ENCODE measurements at regions not wholly inside any gene's neighbourhood (a gene's known extent, or its start where the extent isn't known, plus 50 kb on each side); places are given as distances from the start of the nearest gene placed in this dataset.

DNA sequence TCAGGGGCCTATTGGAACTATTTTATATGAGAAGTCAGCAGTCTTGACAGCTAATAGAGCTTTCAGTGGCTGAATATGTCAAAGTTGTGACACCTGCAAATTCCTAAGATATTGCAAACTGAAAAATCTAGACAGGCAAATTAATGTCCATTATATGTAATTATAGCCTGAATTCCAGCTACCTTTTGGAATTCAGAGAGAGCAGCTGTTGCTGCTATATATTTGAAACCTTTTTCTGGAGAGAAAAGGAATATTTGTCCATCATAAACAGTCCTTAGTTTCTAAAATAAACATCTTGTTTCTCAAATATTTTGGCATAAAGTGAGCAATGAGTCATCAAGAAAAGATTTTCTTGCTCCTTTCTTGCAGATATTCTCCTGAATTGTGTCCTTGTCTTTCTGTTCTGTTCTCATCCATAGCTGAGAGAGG lies 408.9 kb upstream of the SEMA3D start:
- TF ChIP-seq EP300 (IDR thresholded peaks at IDR 0.05) (no peak), POLR2A (IDR thresholded peaks at IDR 0.05) (no peak), POLR2AphosphoS5 (IDR thresholded peaks at IDR 0.05) (no peak)
- TF ChIP-seq, protein P1, sequence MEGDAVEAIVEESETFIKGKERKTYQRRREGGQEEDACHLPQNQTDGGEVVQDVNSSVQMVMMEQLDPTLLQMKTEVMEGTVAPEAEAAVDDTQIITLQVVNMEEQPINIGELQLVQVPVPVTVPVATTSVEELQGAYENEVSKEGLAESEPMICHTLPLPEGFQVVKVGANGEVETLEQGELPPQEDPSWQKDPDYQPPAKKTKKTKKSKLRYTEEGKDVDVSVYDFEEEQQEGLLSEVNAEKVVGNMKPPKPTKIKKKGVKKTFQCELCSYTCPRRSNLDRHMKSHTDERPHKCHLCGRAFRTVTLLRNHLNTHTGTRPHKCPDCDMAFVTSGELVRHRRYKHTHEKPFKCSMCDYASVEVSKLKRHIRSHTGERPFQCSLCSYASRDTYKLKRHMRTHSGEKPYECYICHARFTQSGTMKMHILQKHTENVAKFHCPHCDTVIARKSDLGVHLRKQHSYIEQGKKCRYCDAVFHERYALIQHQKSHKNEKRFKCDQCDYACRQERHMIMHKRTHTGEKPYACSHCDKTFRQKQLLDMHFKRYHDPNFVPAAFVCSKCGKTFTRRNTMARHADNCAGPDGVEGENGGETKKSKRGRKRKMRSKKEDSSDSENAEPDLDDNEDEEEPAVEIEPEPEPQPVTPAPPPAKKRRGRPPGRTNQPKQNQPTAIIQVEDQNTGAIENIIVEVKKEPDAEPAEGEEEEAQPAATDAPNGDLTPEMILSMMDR (IDR thresholded peaks at IDR 0.05), result no peak
- no peak for DNase-seq (ENCODE audit: low spot score in 2 of 2)
- H3K36me3 ChIP-seq, result no peaks in the 10 kb centered on the region
- H3K4me1 ChIP-seq, result no peaks in the 10 kb centered on the region
- H3K27ac ChIP-seq, result no peak overlapping the region
- H3K9me3 ChIP-seq, result no peaks in the 10 kb centered on the region
- H3K4me3 ChIP-seq, result no peak overlapping the region
- H3K27me3 ChIP-seq, result no peaks in the 10 kb centered on the region

DNA sequence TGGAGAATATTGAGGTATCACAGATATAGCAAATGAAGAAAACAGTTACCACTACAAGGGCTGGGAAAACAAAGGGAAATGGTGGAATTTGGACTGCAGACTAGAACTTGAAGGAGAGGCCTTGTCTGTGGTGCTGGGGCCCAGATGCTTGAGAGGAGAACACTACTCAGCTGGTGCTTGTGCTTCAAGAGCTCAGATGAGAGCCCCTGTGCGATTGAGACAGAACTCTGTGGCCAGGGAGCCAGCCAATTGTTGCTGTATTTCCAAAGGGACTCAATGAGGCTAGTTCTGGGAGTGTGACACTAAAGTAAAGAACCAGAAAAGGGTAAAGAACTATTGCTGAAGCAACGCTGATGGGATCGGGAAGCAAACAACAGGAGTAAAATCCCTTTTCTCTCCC lies 406.5 kb upstream of the SEMA3D start:
- H3K36me3 ChIP-seq, result no peaks in the 10 kb centered on the region
- H3K9me3 ChIP-seq, result no peaks in the 10 kb centered on the region
- no peak overlapping the region for H3K27ac ChIP-seq
- H3K4me1 ChIP-seq, result no peaks in the 10 kb centered on the region
- no peak for DNase-seq (ENCODE audit: low spot score in 2 of 2)
- 87% methylated on average over 3 of the region's 3 CpGs for WGBS
- no peak overlapping the region for H3K4me3 ChIP-seq
- TF ChIP-seq POLR2A (IDR thresholded peaks at IDR 0.05), result no peak
- TF ChIP-seq, protein P1 (IDR thresholded peaks at IDR 0.05), result no peak
- no peak for TF ChIP-seq POLR2AphosphoS5 (IDR thresholded peaks at IDR 0.05)
- no peak for TF ChIP-seq EP300 (IDR thresholded peaks at IDR 0.05)
- H3K27me3 ChIP-seq, result no peaks in the 10 kb centered on the region

DNA sequence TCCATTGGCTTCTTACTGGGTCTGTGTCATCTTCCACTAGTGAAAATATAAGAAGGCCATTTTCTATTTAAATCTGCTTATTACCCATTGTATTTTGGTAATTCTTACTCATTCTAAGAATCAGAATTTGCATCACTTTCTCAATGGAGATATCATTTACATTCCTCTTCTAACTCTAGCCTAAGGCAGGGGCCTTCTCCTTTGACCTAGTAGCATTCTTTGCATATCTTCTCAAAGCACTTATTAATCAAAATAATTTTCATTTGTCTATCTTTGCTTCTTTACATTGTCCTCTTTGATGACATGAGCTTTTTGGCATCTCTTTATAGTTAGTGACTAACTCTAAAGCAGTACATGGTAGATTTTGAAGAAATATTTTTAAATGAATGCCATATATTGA lies 400.9 kb upstream of the SEMA3D start:
- Histone ChIP-seq H3K27me3 (no peaks in the 10 kb centered on the region), H3K36me3 (no peaks in the 10 kb centered on the region), H3K4me3 (no peak overlapping the region), H3K4me1 (no peaks in the 10 kb centered on the region), H3K27ac (no peak overlapping the region), H3K9me3 (no peaks in the 10 kb centered on the region)
- DNase-seq (ENCODE audit: low spot score in 2 of 2), result no peak
- no peak for TF ChIP-seq POLR2AphosphoS5 (IDR thresholded peaks at IDR 0.05)
- TF ChIP-seq, protein P1 (IDR thresholded peaks at IDR 0.05), result no peak
- TF ChIP-seq EP300 (IDR thresholded peaks at IDR 0.05), result no peak

DNA sequence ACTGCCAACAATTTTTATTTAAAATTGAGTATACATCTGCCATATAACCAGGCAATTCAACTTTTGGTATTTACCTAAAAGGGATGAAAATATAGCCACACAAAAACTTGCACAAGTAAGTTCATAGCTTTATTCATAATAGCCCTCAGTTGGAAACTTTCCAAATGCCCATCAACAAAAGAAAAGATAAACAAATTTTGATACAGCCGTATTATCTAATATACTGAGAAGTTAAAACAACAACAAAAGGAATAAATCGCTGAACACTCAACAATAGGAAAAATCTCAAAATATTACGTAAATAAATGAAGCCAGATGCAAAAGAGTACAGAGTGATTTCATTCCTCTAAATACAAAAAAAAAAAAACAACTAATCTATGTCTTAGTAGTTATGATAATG lies 399.2 kb upstream of the SEMA3D start:
- Histone ChIP-seq H3K27me3 (no peaks in the 10 kb centered on the region), H3K9me3 (no peaks in the 10 kb centered on the region), H3K27ac (no peak overlapping the region), H3K4me3 (no peak overlapping the region), H3K4me1 (no peaks in the 10 kb centered on the region), H3K36me3 (no peaks in the 10 kb centered on the region)
- TF ChIP-seq POLR2A (IDR thresholded peaks at IDR 0.05) (no peak), POLR2AphosphoS5 (IDR thresholded peaks at IDR 0.05) (no peak), EP300 (IDR thresholded peaks at IDR 0.05) (no peak)
- TF ChIP-seq, protein P1 (IDR thresholded peaks at IDR 0.05), result no peak
- 74% methylated on average over 3 of the region's 3 CpGs for WGBS
- DNase-seq (ENCODE audit: low spot score in 2 of 2), result no peak

DNA sequence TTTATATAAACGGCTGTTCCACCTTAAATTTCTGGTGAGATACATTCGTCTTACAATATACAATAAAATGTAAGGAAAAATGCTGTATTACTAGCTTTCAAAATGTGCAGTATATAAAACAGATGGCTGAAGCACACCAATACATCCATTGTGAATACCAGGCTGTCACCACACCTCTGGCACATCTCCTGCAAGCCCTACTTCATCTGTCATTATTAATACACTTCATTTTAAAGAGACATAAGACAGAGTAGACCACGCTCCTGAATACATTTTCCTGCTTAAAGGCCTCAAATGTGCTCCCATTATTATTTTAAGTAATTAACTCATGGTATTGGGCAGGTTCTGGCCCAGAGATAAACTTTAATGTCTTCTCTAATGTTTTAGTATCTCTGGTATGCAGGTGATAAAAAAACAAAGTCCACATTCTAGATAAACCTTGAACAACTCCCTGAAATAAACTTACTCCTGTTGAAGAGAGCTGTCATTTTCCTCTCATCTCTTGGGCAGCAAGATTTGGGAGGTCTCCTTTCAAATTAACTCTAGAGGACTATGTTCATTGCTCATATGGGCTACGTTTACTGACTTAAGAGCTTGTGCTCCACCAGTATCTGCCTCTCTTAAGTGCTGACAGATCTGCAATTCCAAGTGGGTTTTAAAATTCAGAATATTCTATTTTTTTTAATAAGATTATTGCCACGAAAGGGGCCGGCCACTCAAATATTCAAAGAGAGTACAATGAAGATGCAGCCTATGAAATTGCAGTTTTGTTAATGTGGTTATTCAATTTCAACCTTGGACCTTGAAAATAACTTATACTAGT lies 396.5 kb upstream of the SEMA3D start:
- no peaks in the 10 kb centered on the region for H3K4me1 ChIP-seq

More for the DNA sequence above, 396.5 kb upstream of the SEMA3D start:
- TF ChIP-seq POLR2AphosphoS5 (IDR thresholded peaks at IDR 0.05), result no peak
- TF ChIP-seq EP300 (IDR thresholded peaks at IDR 0.05), result no peak
- no peak for TF ChIP-seq POLR2A (IDR thresholded peaks at IDR 0.05)
- TF ChIP-seq, protein P1 (IDR thresholded peaks at IDR 0.05), result no peak
- no peaks in the 10 kb centered on the region for H3K27me3 ChIP-seq
- no peak for DNase-seq (ENCODE audit: low spot score in 2 of 2)
- WGBS, result 86% methylated on average over 6 of the region's 6 CpGs
- H3K36me3 ChIP-seq, result no peaks in the 10 kb centered on the region
- H3K9me3 ChIP-seq, result no peaks in the 10 kb centered on the region
- no peak overlapping the region for H3K4me3 ChIP-seq
- no peak overlapping the region for H3K27ac ChIP-seq
